ENCODE measurements at regions not wholly inside any gene's neighbourhood (a gene's known extent, or its start where the extent isn't known, plus 50 kb on each side); places are given as distances from the start of the nearest gene placed in this dataset.
A peak's percentile ranks its signal among the peaks of the same experiment; 100 is the strongest.

DNA sequence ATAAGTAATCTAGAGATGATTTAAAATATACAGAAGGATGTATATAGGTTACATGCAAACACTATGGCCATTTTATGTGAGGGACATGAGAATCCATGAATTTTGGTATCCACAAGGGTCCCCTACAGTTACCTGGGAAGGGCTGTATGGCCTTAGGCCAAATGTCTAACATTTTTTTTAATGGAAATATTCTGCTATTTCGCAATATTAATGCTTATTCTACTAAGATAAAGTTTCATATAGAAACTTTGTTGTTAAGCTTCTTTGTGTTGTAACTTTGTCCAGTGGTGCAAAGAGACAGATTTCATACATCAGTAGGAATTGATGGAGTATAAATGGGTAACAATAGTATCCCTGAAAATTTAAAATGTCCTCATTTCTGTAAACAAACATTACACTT, 233.4 kb upstream of the THBS1 start:
- ChIA-PET CTCF (no interaction called here), POLR2A (no interaction called here)
- DNase-seq (ENCODE audit: low read depth in 1 of 2, low spot score in 1 of 2) (no peak), FAIRE-seq (no peak), ATAC-seq (no peak)
- H3K4me3 ChIP-seq = no peak overlapping the region
- TF ChIP-seq CHD2 (IDR thresholded peaks at IDR 0.05; ENCODE audit: low read length, partially characterized antibody) = no peak
- TF ChIP-seq CEBPB (IDR thresholded peaks at IDR 0.05) = peak; percentile 30 to 58; a peak in 3 of 4 replicates
- TF ChIP-seq, protein P1, sequence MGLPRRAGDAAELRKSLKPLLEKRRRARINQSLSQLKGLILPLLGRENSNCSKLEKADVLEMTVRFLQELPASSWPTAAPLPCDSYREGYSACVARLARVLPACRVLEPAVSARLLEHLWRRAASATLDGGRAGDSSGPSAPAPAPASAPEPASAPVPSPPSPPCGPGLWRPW (IDR thresholded peaks at IDR 0.05) = no peak
- H3K4me1 ChIP-seq = no peaks in the 10 kb centered on the region
- no peak overlapping the region for H3K27ac ChIP-seq
- 0 out of 3 replicates have a peak, but pooled peaks cover 4% of the 10 kb centered on the region for H3K9me3 ChIP-seq
- H3K4me2 ChIP-seq = no peak overlapping the region
- 76% methylated on average over 1 of the region's 1 CpG for WGBS (ENCODE audit: missing lambda C conversion rate)

DNA sequence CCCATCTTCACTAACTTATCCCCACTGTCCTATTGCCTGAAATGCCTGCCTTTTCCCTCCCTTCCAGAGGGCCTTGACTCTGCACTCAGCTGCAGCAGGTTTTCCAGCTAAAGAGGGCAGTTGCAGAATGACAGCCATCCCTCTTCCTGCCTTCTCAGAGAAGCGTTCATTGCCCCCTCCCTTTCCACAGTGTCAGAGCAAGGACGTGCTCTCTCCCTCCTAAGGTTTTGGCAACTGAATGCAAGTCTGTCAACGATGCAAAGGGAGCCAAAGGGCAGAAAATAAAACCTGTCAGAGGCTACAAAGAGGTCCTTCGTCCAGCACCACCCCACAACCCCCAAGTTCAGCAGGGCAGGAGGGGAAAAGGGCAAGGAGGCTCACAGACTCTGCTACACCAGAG, 230.1 kb upstream of the THBS1 start:
- Histone ChIP-seq H3K9me3 (no peaks in the 10 kb centered on the region), H3K27ac (no peak overlapping the region), H3K4me1 (no peaks in the 10 kb centered on the region), H3K4me2 (no peak overlapping the region), H3K4me3 (no peak overlapping the region)
- TF ChIP-seq, protein P2, sequence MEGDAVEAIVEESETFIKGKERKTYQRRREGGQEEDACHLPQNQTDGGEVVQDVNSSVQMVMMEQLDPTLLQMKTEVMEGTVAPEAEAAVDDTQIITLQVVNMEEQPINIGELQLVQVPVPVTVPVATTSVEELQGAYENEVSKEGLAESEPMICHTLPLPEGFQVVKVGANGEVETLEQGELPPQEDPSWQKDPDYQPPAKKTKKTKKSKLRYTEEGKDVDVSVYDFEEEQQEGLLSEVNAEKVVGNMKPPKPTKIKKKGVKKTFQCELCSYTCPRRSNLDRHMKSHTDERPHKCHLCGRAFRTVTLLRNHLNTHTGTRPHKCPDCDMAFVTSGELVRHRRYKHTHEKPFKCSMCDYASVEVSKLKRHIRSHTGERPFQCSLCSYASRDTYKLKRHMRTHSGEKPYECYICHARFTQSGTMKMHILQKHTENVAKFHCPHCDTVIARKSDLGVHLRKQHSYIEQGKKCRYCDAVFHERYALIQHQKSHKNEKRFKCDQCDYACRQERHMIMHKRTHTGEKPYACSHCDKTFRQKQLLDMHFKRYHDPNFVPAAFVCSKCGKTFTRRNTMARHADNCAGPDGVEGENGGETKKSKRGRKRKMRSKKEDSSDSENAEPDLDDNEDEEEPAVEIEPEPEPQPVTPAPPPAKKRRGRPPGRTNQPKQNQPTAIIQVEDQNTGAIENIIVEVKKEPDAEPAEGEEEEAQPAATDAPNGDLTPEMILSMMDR (IDR thresholded peaks at IDR 0.05) = no peak
- TF ChIP-seq CBX8 (IDR thresholded peaks at IDR 0.05) = no peak
- no peak for TF ChIP-seq MAFK (IDR thresholded peaks at IDR 0.05; ENCODE audit: partially characterized antibody)
- no peak for TF ChIP-seq CBX2 (IDR thresholded peaks at IDR 0.05; ENCODE audit: borderline replicate concordance, low read depth)
- no peak for TF ChIP-seq RNF2 (IDR thresholded peaks at IDR 0.05; ENCODE audit: borderline replicate concordance, low read depth)
- TF ChIP-seq ZFP36 (IDR thresholded peaks at IDR 0.05; ENCODE audit: borderline replicate concordance, partially characterized antibody) = no peak
- TF ChIP-seq JUNB (IDR thresholded peaks at IDR 0.05) = no peak
- TF ChIP-seq CEBPB (IDR thresholded peaks at IDR 0.05) = no peak
- TF ChIP-seq JUN (IDR thresholded peaks at IDR 0.05) = no peak
- TF ChIP-seq CHD4 (IDR thresholded peaks at IDR 0.05; ENCODE audit: borderline replicate concordance) = no peak
- TF ChIP-seq ELK1 (IDR thresholded peaks at IDR 0.05; ENCODE audit: low read depth, low read length) = no peak
- no peak for ATAC-seq
- no peak for DNase-seq (ENCODE audit: low read depth in 1 of 2, low spot score in 1 of 2)
- CTCF ChIA-PET = no interaction called here
- FAIRE-seq = no peak
- POLR2A ChIA-PET = no interaction called here
- 42% methylated on average over 4 of the region's 4 CpGs for WGBS (ENCODE audit: missing lambda C conversion rate)

GRCh38 chr15:39354189-39354588, 226.7 kb upstream of the THBS1 start:
- FAIRE-seq (no peak), DNase-seq (ENCODE audit: low read depth in 1 of 2, low spot score in 1 of 2) (no peak), ATAC-seq (no peak)
- Histone ChIP-seq H3K4me2 (no peak overlapping the region), H3K4me1 (peaks cover 5% of the 10 kb centered on the region; the same call in 1 of the 3 replicates), H3K9me3 (no peaks in the 10 kb centered on the region), H3K4me3 (no peak overlapping the region), H3K27ac (no peak overlapping the region)
- ChIA-PET CTCF (interaction anchor here (0.6 to 1.3 kb wide), 2 partner anchors 13 to 83 kb away, joined by 3 read pairs; no protein-coding TSS in a partner anchor), POLR2A (no interaction called here)
- 98% methylated on average over 3 of the region's 3 CpGs for WGBS (ENCODE audit: missing lambda C conversion rate)
- TF ChIP-seq MAZ (IDR thresholded peaks at IDR 0.05; ENCODE audit: borderline replicate concordance, low read depth, low read length) = no peak
- no peak for TF ChIP-seq ELK1 (IDR thresholded peaks at IDR 0.05; ENCODE audit: low read depth, low read length)
- TF ChIP-seq MYC (IDR thresholded peaks at IDR 0.05; ENCODE audit: borderline replicate concordance, low read length) = no peak
- TF ChIP-seq, protein P1 (IDR thresholded peaks at IDR 0.05) = no peak
- no peak for TF ChIP-seq ESRRA (IDR thresholded peaks at IDR 0.05; ENCODE audit: borderline replicate concordance, low read length)
- TF ChIP-seq CHD4 (IDR thresholded peaks at IDR 0.05; ENCODE audit: borderline replicate concordance) = no peak
- no peak for TF ChIP-seq POLR2AphosphoS2 (conservative IDR thresholded peaks at IDR 0.05; ENCODE audit: low read length)
- no peak for TF ChIP-seq CBX8 (IDR thresholded peaks at IDR 0.05)

Data from A549 (cell line).